ENCODE measurements at regions not wholly inside any gene's neighbourhood (a gene's known extent, or its start where the extent isn't known, plus 50 kb on each side); places are given as distances from the start of the nearest gene placed in this dataset.

- no peak for DNase-seq (ENCODE audit: extremely low read depth in 1 of 2, low read depth in 1 of 2)
Observed at GRCh38 chr10:78527296-78527695, 493.6 kb downstream of the RPS24 start.

GRCh38 chr10:78528749-78529204, 495.1 kb downstream of the RPS24 start:
- no peak for DNase-seq (ENCODE audit: extremely low read depth in 1 of 2, low read depth in 1 of 2)

- DNase-seq (ENCODE audit: extremely low read depth in 1 of 2, low read depth in 1 of 2), result no peak
Observed at GRCh38 chr10:78529262-78529661, 495.6 kb downstream of the RPS24 start.

GRCh38 chr10:78531088-78531487, 497.4 kb downstream of the RPS24 start:
- DNase-seq (ENCODE audit: extremely low read depth in 1 of 2, low read depth in 1 of 2), result no peak

GRCh38 chr10:78532480-78533042, 498.9 kb downstream of the RPS24 start:
- no peak for DNase-seq (ENCODE audit: extremely low read depth in 1 of 2, low read depth in 1 of 2)

- DNase-seq (ENCODE audit: extremely low read depth in 1 of 2, low read depth in 1 of 2), result no peak
Observed at GRCh38 chr10:78533098-78533497, 499.4 kb downstream of the RPS24 start.

- DNase-seq (ENCODE audit: extremely low read depth in 1 of 2, low read depth in 1 of 2), result no peak
Observed at GRCh38 chr10:78533776-78534175, 500.1 kb downstream of the RPS24 start.

- no peak for DNase-seq (ENCODE audit: extremely low read depth in 1 of 2, low read depth in 1 of 2)
Observed at GRCh38 chr10:78535716-78536218, 502.1 kb downstream of the RPS24 start.

GRCh38 chr10:78537018-78537417, 503.4 kb downstream of the RPS24 start:
- DNase-seq (ENCODE audit: extremely low read depth in 1 of 2, low read depth in 1 of 2), result no peak

- no peak for DNase-seq (ENCODE audit: extremely low read depth in 1 of 2, low read depth in 1 of 2)
Observed at GRCh38 chr10:78539247-78539766, 505.6 kb downstream of the RPS24 start.

- no peak for DNase-seq (ENCODE audit: extremely low read depth in 1 of 2, low read depth in 1 of 2)
Observed at GRCh38 chr10:78540355-78541076, 506.9 kb downstream of the RPS24 start.

GRCh38 chr10:78541481-78542140, 507.9 kb downstream of the RPS24 start:
- DNase-seq (ENCODE audit: extremely low read depth in 1 of 2, low read depth in 1 of 2), result no peak

- no peak for DNase-seq (ENCODE audit: extremely low read depth in 1 of 2, low read depth in 1 of 2)
Observed at GRCh38 chr10:78542141-78542489, 508.5 kb downstream of the RPS24 start.

- no peak for DNase-seq (ENCODE audit: extremely low read depth in 1 of 2, low read depth in 1 of 2)
Observed at GRCh38 chr10:78542521-78542920, 508.9 kb downstream of the RPS24 start.

GRCh38 chr10:78543031-78543748, 509.5 kb downstream of the RPS24 start:
- no peak for DNase-seq (ENCODE audit: extremely low read depth in 1 of 2, low read depth in 1 of 2)

- DNase-seq (ENCODE audit: extremely low read depth in 1 of 2, low read depth in 1 of 2), result no peak
Observed at GRCh38 chr10:78543749-78544362, 510.2 kb downstream of the RPS24 start.

GRCh38 chr10:78544423-78545090, 510.9 kb downstream of the RPS24 start:
- no peak for DNase-seq (ENCODE audit: extremely low read depth in 1 of 2, low read depth in 1 of 2)

GRCh38 chr10:78545756-78546155, 512.1 kb downstream of the RPS24 start:
- DNase-seq (ENCODE audit: extremely low read depth in 1 of 2, low read depth in 1 of 2), result no peak

GRCh38 chr10:78547397-78547796, 513.7 kb downstream of the RPS24 start:
- DNase-seq (ENCODE audit: extremely low read depth in 1 of 2, low read depth in 1 of 2), result no peak

- no peak for DNase-seq (ENCODE audit: extremely low read depth in 1 of 2, low read depth in 1 of 2)
Observed at GRCh38 chr10:78547905-78548304, 514.2 kb downstream of the RPS24 start.

All from stimulated activated CD8-positive, alpha-beta memory T cell treated with anti-CD3 and anti-CD28 coated beads, Interleukin-7, amount 100 ng/mL, for 48 hours (primary cell).